HG02642 (cell line): ENCODE measurements at regions not wholly inside any gene's neighbourhood (a gene's known extent, or its start where the extent isn't known, plus 50 kb on each side); places are given as distances from the start of the nearest gene placed in this dataset.
"Not testable (repeated sequence)": the region's sequence is repeated elsewhere in the genome, so short reads cannot be mapped to it uniquely, and the experiment has no call there.

ENCODE experiments used
- ATAC-seq: cut with Tn5 transposase; IDR thresholded peaks from one replicate; pipeline ENCODE4 v1.9.1; 2021; ENCODE audit warnings: mild to moderate bottlenecking; ENCODE audit not compliant: unreplicated experiment, poor library complexity

DNA sequence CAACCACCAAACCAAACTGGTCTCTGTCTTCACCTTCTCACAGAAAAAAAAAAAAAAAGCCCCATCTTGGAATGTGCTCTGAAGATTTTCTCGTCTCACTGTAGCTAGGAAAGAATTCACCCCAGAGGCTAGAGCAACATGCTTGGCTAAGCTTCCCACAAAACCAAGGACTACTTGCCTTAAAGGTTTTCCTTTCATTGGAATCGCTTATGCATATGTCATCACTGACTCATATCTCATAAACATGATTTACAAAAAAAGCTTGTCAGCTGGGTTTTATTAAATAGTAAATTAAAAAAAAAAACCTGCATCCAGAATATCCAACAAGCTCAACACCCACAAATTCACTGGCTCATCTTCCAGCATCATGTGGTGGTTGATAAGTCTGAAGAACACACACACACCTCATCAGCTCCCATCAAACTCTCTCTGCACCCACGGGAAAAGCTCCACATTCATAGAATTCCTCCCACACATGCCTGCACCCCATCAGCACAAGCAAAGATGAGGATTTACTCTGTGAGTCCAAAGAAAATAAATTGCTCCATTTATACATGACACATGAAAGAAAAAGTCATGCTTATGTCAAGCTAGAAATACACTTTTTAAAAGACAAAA is 182.0 kb upstream of the TRIB2 start:
- ATAC-seq, result no peak

DNA sequence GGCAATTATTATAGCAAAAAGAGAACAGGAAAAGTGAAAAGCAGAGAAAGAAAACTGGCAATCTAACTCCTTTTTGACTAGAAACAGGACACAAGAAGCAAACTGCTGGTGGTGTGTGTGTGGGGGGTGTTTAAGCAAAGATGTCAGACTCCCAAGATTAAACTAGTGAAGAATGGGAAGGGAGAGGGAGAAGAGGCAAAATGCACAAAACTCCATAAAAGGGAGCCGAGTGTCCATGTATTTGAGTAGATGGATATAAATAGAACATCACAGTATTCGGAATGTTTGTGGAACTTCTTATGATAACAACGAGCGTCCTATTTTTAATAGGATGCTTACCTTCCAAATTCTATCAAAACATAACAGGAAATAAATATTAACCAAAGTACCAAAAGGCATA is 179.8 kb upstream of the TRIB2 start:
- no peak for ATAC-seq

DNA sequence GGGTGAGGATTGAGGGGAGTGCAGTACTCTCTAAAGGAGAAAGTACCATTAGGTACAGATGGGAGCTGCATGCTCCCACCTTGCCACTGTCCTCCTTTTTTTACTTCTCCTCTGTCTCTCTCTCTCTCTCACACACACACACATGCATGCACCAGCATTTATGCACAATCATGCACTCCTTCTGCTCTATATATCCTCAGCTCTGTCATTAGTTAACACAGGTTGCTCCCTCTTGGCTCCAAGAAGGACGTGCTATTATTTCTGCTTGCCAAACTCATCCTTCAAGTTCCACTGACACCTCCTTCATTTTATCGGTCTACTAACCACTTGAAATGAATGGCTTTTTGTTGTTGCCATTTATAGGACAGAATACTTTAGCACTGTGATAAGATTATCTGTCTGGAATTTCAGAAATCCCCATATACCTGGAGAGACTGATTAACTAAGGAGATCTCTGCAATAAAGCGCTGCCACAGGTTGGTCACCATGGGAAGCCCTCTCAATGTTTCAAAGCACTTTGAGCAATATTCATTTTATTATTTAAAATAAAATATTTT is 178.5 kb upstream of the TRIB2 start:
- no peak for ATAC-seq

DNA sequence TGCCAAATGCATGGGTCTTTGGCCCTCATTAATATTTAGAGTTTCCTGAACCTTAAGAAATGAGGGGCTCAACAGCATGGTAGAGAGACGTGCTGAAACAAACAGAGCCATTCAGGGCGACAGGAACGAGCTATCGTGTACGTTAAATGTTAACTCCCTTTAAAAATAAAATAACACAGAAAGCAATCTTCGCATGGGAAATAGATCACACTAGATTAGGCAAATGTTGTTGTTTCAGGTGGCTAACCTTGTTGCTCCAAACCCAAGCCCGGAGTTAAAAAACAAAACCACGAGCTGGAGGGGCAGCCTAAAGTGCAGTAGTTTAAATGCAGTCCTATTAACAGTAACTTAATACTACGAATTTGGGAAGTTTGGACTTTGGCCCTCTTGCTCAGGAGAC is 177.4 kb upstream of the TRIB2 start:
- ATAC-seq, result no peak

DNA sequence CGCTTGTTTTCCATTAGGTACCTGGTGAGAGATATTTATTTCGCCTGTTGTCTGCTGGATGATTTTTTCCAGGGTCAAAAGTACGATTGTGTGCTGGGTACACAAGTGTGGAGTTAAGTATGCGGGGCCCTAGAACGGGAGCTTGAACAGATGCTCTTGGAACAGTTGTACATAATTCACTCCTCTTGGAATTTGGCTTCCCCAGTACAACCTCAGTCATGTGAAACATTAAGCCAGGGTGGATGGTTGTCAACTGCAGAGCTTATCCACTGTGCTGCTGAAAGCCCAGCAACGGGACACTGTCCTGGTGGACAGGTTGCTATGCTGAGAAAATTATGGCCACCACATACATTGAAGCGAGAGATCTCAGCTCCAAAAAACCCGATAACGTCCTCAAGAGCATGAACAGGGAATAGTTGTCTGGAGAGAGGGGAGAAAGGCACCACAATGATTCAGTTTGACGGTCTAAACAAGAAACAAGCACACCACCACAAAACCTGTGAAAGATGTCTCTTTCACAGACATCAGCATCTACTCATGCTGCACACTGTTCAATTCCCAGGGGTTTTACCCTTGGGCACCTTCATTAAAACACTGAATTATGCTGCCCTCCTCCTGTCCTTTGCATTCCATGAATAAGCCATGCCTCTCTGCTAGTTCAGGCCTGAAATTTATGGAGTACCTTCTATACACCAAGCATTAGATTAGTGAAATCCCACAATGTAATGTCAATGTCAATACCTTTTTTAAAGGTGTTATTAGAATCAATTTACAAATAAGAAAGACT is 176.8 kb upstream of the TRIB2 start:
- no peak for ATAC-seq

DNA sequence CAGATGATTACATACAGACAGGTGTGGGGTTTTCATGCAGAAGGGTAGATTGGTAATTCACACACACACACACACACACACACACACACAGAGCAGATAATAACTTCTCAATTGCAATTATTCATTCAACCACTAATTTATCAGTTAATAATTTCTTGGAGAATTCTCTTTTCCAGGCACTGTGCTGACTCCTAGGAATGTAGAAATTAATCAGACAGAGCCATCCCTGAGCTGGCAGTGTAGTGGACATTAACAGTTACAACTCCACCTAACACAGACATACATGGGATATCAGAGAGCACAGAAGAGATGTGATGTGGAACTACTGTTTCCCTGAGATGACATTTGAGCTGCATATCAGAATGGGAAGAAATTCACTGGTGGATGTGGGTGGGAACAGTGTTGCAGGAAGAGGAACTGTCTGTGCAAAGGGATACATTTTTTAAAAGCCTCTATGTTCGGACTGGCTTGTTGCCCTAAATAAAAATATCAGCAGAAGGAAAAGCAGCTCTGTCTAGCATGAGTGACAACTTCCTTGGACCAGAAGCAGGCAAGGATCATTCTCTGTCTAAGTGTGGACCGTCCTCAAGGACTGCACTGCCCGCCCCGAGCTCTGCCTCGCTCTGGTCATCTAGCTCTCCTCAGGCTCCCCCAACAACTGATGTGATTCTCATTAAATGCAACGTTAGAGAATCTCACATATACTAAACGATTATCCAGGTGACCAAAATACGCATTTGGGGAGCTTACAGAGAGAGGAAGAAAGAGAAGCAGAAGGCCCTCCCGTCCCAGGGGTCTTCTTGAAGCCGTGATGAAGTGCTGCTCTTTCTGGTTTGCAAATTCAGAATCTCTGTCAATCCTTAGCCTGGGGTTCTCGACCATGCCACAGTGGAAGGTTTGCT is 173.4 kb upstream of the TRIB2 start:
- no peak for ATAC-seq

DNA sequence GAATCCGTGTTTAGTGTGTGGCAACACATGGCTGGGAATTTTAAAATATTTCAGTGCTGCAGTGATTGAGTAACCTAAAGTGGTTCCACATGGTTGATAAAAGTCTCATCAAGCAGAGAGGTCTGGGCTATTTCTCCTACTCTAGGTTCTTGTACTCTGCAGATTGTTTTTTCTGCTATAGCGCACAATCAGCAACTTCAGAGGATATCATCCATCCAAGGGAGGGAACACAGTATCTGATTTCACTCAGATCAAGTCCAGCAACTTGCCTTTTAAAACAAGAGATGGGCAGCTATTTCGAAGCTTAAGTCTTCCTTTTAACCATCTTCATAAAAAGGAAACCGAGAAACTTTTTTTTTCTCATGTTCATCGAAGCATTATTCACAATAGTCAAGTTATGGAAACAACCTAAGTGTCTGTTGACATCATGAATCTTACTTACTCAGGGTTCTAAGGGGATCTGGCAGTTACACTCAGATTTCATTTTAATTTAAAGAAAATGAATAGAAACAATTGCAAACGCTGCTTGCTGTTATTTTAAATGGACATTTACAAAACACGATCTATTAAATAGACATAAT is 172.7 kb upstream of the TRIB2 start:
- ATAC-seq, result peak; percentile 77

DNA sequence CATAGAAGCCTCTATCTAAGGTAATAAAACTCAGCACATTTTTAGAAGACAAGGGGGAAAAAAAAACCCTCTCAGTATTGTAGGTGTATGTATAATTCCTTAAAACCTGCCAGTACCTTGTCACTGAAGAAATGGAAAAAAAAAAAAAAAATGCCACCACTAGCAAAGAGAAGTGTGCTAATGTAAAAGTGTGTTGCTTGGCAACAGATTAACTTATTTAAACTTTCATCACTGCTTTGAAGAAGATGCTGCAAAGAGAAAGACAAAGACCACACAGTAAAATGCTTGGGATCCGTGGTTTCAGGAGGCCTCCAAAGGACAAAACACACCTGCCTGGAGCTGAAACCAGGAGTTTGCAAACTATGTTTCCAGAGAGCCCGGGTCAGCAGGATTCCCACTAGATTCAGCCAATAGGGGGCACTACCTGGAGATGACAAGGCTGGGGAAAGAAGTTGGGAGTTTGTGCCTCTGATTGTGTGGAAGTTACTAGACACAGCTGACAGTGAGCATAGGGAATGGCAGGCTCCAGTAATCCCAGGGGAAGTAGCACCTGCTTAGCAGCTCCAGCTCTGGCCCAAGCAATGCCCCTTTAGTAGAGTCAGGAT is 169.1 kb upstream of the TRIB2 start:
- ATAC-seq, result no peak

DNA sequence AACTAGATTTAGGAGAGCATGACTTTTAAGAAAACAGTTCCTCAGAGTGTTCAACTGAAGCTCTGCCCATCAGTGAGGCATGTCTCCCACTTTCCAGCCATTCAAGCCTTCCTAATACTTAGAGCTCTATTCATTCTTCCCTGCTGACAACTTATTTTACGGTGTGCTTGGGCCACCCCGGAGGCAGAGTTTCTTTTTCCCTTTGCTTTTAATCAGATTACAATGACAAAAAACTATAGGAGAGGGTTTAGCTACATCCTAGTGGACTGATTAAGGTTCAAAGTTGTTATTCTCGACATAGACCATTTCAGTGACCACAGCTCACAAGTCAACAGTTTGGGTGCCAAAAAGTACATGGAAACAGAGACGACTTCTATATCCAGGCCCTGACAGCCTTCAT is 167.8 kb upstream of the TRIB2 start:
- no peak for ATAC-seq

DNA sequence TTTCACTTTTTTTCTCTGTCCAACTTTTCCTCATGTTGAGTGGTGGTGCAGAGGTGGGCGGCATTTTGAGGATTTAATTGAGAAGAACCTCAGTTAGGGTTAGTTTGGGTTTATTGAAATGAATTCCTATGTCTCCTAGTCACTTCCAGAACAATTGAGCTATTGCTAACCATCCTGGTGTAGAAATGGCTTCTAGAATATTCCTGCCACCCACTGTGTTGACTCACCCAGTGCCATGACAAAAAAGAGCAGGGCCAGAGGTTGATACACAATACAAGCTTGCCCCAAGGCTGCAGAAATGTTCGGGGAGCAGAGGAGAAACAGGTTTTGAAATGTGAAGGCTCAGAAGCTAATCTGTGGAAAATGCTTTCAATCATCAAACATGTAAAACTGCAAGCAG is 167.1 kb upstream of the TRIB2 start:
- no peak for ATAC-seq

DNA sequence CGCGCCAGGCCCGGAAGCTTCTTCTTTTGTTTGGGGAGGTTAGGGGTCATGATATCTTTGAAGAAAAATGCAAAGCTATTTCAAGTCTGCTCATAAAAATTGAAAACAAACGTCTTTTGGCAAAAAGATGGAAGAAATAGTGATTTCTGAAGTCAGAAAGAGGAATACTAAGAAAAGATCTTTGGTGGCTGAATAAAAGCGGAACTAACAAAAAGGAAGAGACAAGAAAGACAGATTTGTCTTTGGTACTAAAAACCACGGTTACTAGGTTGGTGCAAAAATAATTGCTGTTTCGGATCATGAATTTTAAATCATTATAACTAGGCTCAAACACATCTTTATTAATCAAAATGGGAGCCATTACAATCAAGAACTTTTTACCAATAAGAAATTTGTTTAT is 164.6 kb upstream of the TRIB2 start:
- ATAC-seq, result no peak

DNA sequence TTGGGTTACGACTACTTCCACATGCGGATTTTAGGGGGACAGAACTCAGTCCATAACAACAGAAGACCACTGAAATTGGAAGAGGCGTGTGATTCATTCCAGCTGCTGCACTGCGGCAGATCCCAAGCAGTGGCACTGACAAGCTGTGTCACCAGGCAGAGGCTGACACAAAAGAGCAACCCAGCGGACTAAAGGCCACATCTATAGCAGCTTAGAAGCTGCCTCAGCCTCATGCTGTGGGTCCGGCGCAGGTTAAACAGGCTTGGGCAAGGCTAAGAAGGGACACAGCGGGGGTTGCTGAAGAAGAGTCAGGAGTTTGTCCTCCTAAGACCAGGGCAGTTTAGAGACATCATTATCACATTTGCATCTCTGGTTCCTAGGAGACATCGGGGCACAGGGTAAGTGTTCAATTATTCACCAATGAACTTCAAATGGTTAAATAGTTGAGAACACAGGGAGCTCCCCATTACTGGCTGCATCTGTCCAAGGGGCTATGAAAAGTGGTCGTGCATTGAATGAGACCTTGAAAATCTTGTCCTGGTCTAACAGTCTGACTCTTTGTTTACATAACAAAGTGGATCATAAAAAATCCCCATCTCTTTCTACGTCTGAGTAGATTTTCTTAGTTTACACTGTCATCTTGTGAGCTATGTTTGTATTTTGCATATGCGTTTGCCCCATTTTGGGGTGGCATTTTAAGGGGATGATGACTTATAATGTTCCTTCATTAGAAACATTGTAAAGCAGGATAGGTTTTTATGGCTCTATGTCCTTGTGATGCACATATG is 162.3 kb upstream of the TRIB2 start:
- ATAC-seq, result no peak

DNA sequence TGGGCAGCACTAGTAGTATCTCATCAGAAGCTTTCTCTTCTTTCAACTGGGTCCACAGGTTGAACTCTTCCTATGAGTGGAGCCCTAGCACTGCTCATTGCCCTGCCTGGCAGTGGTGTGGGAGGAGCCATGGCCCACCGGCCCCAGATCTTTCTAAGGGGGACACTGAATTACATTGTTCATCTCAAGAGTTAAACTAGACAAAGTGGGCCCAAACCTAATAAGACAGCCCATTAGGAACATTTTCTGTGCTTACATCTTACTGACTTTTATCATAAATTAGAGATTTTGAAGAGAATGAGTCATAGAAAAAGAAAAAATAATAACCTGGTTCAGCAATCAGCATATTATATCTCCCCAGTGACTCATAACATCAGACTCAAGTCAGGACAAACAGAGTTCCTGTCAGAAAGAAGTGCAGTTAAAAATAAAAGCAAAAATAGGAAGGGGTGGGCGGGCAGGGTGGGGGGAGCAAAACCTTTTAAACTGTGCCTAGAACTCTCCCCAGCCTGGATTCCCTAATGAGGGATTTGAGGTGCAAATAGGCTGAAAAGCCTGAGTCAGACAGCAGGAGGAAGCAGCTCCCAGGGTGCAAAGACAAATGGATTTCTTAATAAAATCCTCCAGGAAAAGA is 161.6 kb upstream of the TRIB2 start:
- ATAC-seq, result no peak

DNA sequence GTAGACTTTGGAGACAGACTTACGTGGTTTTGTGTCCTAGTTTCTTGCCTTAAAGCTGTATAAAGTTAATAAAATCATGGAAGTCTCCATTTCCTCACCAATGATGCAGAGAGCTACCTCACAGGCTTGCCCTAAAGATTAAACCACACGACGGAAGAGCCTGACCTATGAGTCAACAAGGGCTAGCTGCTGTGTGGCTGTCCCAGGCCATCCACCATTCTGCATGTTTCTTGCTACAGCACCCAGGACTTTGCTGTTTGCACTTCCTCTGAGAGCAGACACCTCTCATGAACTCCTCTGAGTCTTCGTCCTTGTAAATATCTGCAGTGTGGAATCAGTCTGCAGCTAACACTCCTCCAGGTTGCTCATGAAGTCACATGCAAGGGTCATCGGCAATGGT is 160.0 kb upstream of the TRIB2 start:
- no peak for ATAC-seq

DNA sequence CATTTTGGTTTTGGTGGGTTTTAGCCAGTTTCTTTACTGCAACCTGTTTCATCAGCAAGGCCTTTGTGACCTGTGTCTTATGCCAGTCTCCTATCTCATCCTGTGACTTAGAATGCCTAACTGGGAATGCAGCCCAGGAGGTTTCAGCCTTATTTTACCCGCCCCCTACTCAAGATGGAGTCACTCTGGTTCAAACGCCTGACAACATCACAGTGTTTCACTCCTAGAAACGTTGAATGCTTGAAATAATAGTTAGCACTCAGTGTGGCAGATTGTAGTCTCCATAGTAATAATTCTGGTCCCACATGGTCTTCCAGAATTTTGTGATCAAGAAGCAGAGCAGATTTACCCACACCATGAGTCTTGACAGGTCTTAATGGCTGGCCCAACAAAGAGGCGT is 159.0 kb upstream of the TRIB2 start:
- no peak for ATAC-seq

DNA sequence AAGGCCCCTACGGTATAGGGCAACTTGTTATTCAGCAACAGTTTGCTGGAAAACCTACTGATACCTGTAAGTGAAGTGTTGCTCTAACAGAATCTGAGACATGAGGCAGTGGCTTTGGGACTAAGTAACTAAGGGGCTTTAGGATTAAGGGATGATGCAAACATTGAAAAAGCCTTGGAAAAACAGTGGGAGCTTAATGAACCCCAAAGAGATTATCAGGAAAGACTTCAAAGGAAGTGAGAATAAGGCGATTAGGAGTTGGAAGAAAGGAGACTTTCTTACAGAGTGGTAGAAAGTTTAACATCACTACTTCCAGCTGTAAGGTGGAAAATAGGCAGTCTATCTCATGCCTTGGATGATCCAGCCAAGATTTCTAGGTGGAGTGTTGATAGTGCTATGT is 158.2 kb upstream of the TRIB2 start:
- ATAC-seq, result no peak

DNA sequence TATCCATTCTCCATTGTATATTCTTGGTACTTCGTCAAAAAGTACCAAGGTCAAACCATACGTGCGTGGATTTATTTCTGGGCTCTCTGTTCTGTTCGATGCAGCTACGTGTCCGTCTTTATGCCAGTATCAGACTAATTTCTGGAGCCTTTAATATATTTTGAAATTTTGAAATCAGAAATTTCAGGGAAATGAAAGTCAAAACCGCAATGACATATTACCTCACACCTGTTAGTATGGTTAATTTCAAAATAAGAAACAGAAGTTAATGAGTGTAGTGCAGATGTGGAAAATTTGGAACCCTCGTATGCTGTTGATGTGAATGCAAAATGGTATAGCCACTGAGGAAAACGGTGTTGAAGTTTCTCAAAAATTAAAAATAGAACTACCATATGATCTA is 156.1 kb upstream of the TRIB2 start:
- no peak for ATAC-seq

DNA sequence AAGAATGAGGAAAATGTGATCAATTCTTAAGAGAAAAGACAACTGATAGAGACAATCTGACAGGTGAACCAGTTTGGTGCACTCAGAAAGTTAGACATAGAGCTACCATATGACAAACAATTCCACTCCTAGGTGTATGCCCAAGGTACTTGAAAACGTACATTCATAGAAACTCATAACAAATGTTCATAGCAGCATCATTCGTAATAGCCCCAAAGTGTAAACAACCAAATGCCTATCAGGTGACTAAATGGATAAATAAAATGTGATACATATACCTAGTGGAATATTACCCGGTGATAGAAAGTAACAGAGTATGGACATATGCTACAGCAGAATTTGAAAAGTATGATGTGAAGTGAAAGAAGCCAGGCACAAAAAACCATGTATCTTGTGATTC is 149.3 kb upstream of the TRIB2 start:
- no peak for ATAC-seq

DNA sequence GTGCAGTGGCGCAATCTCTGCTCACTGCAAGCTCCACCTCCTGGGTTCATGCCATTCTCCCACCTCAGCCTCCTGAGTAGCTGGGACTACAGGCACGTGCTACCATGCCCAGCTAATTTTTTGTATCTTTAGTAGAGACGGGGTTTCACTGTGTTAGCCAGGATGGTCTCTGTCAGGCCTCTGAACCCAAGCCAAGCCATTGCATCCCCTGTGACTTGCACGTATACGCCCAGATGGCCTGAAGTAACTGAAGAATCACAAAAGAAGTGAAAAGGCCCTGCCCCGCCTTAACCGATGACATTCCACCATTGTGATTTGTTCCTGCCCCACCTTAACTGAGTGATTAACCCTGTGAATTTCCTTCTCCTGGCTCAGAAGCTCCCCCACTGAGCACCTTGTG is 147.2 kb upstream of the TRIB2 start:
- not testable (repeated sequence) for ATAC-seq
